SJCRH30 (cell line): ENCODE measurements at regions not wholly inside any gene's neighbourhood (a gene's known extent, or its start where the extent isn't known, plus 50 kb on each side); places are given as distances from the start of the nearest gene placed in this dataset.
"Not testable (repeated sequence)": the region's sequence is repeated elsewhere in the genome, so short reads cannot be mapped to it uniquely, and the experiment has no call there.

ENCODE experiments used
- DNase-seq, 2 experiments: peaks; one replicate each; pipeline ENCODE4 v3.0.0-alpha.2; 2015 to 2020
- H3K27ac ChIP-seq: fragments of 250-450 bp; sonication (Bioruptor Pico); 2 replicates; pipeline ENCODE4 v1.5.1; 2020; ENCODE audit warnings: mild to moderate bottlenecking, moderate library complexity
- H3K27me3 ChIP-seq: fragments of 250-450 bp; sonication (Bioruptor Pico); 2 replicates; pipeline ENCODE4 v1.5.1; 2020; ENCODE audit warnings: mild to moderate bottlenecking, moderate library complexity
- H3K36me3 ChIP-seq: fragments of 250-450 bp; sonication (Bioruptor Pico); 2 replicates; pipeline ENCODE4 v1.5.1; 2020; ENCODE audit warnings: mild to moderate bottlenecking, moderate library complexity
- H3K4me1 ChIP-seq: fragments of 250-450 bp; sonication (Bioruptor Pico); 2 replicates; pipeline ENCODE4 v1.5.1; 2020; ENCODE audit warnings: mild to moderate bottlenecking, moderate library complexity
- H3K4me3 ChIP-seq: fragments of 250-450 bp; sonication (Bioruptor Pico); 2 replicates; pipeline ENCODE4 v1.5.1; 2020; ENCODE audit warnings: mild to moderate bottlenecking, moderate library complexity
- H3K9me3 ChIP-seq: fragments of 250-450 bp; sonication (Bioruptor Pico); replicated peaks from 2 replicates; pipeline ENCODE4 v1.5.1; 2020; ENCODE audit warnings: mild to moderate bottlenecking, moderate library complexity

GRCh38 chr5:12679731-12680130 lies 775.5 kb upstream of the CTNND2 start:
- H3K27ac ChIP-seq, result no peak overlapping the region
- H3K27me3 ChIP-seq, result no peaks in the 10 kb centered on the region
- H3K4me1 ChIP-seq, result no peaks in the 10 kb centered on the region
- H3K9me3 ChIP-seq, result no peaks in the 10 kb centered on the region
- H3K4me3 ChIP-seq, result no peak overlapping the region
- no peak for DNase-seq
- no peaks in the 10 kb centered on the region for H3K36me3 ChIP-seq

GRCh38 chr5:12675959-12676358 lies 771.7 kb upstream of the CTNND2 start:
- H3K9me3 ChIP-seq, result no peaks in the 10 kb centered on the region
- H3K4me3 ChIP-seq, result no peak overlapping the region
- no peak for DNase-seq
- H3K27ac ChIP-seq, result no peak overlapping the region
- no peaks in the 10 kb centered on the region for H3K27me3 ChIP-seq
- no peaks in the 10 kb centered on the region for H3K4me1 ChIP-seq
- no peaks in the 10 kb centered on the region for H3K36me3 ChIP-seq

DNA sequence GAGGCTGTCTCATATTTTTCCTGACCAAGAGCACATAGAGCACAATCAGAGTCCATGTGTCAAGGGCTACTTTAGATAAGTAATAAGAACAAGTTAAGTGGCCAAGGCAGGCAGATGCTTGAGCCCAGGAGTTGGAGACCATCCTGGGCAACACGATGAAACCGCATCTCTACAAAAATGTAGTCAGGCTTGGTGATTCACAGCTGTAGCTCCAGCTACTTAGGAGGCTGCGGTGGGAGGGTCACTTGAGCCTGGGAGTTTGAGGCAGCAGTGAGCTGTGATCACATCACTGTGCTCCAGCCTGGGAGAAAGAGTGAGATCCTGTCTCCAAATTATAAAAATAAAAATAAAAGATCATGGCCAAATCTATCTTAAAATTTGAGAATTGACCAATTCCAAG lies 767.9 kb upstream of the CTNND2 start:
- H3K27me3 ChIP-seq, result no peaks in the 10 kb centered on the region
- H3K4me1 ChIP-seq, result no peaks in the 10 kb centered on the region
- H3K27ac ChIP-seq, result no peak overlapping the region
- no peak overlapping the region for H3K4me3 ChIP-seq
- DNase-seq, result no peak
- H3K9me3 ChIP-seq, result no peaks in the 10 kb centered on the region
- H3K36me3 ChIP-seq, result no peaks in the 10 kb centered on the region

- Histone ChIP-seq H3K27ac (no peak overlapping the region), H3K4me3 (no peak overlapping the region), H3K4me1 (no peaks in the 10 kb centered on the region), H3K36me3 (no peaks in the 10 kb centered on the region), H3K27me3 (no peaks in the 10 kb centered on the region), H3K9me3 (no peaks in the 10 kb centered on the region)
- DNase-seq, result no peak
Observed at GRCh38 chr5:12669326-12669725, 765.1 kb upstream of the CTNND2 start.

GRCh38 chr5:12668564-12668963 lies 764.3 kb upstream of the CTNND2 start:
- DNase-seq, result no peak
- H3K4me3 ChIP-seq, result no peak overlapping the region
- H3K27ac ChIP-seq, result no peak overlapping the region
- H3K27me3 ChIP-seq, result no peaks in the 10 kb centered on the region
- no peaks in the 10 kb centered on the region for H3K36me3 ChIP-seq
- no peaks in the 10 kb centered on the region for H3K9me3 ChIP-seq
- no peaks in the 10 kb centered on the region for H3K4me1 ChIP-seq

DNA sequence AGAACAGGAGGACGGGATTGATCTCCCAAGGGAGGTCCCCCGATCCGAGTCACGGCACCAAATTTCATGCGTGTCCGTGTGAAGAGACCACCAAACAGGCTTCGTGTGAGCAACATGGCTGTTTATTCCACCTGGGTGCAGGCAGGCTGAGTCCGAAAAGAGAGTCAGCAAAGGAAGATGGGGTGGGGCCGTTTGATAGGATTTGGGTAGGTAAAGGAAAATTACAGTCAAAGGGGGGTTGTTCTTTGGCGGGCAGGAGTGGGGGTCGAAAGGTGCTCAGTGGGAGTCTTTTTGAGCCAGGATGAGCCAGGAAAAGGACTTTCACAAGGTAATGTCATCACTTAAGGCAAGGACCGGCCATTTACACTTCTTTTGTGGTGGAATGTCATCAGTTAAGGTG lies 763.6 kb upstream of the CTNND2 start:
- not testable (repeated sequence) for H3K4me3 ChIP-seq, H3K27me3 ChIP-seq, H3K4me1 ChIP-seq, H3K9me3 ChIP-seq, H3K36me3 ChIP-seq, H3K27ac ChIP-seq, DNase-seq

DNA sequence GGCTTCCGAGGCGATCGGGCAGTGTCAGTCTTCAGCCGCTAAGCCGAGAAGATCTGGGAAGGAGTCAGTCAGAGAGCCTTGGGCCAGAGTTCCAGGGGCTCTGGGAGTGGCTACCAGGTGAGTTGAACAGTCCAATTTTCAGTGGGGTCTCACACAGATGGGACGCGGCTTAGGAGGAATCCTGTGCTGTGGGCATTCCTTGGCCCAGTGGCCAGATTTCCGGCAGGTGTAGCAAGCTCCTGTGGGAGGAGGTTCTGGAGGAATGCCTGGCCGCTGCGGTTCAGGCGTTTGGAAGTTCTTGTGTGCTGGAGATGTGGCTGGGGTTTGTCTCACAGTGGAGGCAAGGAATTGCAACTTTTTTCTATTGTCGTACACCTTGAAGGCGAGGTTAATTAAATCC lies 761.5 kb upstream of the CTNND2 start:
- not testable (repeated sequence) for H3K36me3 ChIP-seq

DNA sequence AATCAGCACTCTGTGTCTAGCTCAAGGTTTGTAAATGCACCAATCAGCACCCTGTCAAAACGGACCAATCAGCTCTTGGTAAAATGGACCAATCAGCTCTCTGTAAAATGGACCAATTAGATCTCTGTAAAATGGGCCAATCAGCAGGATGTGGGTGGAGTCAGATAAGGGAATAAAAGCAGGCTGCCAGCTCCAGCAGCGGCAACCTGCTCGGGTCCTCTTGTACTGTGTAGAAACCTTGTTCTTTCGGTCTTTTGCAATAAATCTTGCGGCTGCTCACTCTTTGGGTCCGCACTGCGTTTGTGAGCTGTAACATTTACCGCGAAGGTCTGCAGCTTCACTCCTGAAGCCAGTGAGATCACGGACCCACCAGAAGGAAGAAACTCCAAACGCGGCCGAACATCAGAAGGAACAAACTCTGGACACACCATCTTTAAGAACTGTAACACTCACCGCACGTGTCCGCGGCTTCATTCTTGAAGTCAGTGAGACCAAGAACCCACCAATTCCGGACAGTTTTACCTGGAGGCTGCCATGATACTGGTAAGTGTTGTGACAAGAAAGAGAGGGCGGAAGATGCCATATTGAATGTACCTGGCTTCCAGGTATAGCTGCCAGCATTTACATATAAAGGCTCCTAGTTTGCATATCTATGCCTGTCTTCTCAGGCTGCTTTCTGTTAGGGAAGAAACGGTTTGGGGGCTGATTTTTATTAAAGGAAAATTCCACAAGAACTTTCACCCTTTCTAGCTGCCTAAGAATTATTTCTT lies 758.5 kb upstream of the CTNND2 start:
- H3K27ac ChIP-seq, result no peak overlapping the region
- no peak for DNase-seq
- no peaks in the 10 kb centered on the region for H3K4me1 ChIP-seq
- no peaks in the 10 kb centered on the region for H3K9me3 ChIP-seq
- no peaks in the 10 kb centered on the region for H3K36me3 ChIP-seq
- H3K27me3 ChIP-seq, result no peaks in the 10 kb centered on the region
- no peak overlapping the region for H3K4me3 ChIP-seq

More for the DNA sequence above, 761.5 kb upstream of the CTNND2 start:
- not testable (repeated sequence) for H3K4me1 ChIP-seq, H3K9me3 ChIP-seq, H3K27me3 ChIP-seq, H3K27ac ChIP-seq, H3K4me3 ChIP-seq, DNase-seq

DNA sequence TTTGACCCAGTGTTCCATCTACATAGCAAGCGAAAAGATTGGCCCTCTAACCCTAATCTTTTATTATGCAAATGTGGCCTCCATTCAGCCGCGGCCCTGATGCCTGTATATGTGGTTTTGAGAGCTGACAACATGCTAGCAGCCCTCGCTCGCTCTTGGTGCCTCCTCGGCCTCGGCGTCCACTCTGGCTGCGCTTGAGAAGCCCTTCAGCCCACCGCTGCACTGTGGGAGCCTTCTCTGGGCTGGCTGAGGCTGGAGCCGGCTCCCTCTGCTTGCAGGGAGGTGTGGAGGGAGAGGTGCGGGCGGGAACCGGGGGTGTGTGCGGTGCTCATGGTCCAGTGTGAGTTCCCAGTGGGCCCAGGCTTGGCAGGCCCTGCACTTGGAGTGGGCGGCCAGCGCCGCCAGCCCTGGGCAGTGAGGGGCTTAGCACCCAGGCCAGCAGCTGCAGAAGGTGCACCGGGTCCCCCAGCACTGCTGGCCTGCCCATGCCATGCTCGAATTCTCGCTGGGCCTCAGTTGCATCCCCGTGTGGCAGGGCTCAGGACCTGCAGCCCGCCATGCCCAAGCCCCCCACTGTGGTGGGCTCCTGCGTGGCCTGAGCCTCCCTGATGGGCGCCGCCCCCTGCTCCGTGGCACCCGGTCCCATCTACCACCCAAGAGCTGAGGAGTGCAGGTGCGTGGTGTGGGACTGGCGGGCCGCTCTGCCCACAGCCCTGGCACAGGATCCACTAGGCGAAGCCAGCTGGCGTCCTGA lies 757.5 kb upstream of the CTNND2 start:
- H3K27ac ChIP-seq, result no peak overlapping the region
- no peak for DNase-seq
- no peaks in the 10 kb centered on the region for H3K27me3 ChIP-seq
- no peaks in the 10 kb centered on the region for H3K36me3 ChIP-seq
- H3K4me1 ChIP-seq, result no peaks in the 10 kb centered on the region
- no peak overlapping the region for H3K4me3 ChIP-seq
- no peaks in the 10 kb centered on the region for H3K9me3 ChIP-seq

DNA sequence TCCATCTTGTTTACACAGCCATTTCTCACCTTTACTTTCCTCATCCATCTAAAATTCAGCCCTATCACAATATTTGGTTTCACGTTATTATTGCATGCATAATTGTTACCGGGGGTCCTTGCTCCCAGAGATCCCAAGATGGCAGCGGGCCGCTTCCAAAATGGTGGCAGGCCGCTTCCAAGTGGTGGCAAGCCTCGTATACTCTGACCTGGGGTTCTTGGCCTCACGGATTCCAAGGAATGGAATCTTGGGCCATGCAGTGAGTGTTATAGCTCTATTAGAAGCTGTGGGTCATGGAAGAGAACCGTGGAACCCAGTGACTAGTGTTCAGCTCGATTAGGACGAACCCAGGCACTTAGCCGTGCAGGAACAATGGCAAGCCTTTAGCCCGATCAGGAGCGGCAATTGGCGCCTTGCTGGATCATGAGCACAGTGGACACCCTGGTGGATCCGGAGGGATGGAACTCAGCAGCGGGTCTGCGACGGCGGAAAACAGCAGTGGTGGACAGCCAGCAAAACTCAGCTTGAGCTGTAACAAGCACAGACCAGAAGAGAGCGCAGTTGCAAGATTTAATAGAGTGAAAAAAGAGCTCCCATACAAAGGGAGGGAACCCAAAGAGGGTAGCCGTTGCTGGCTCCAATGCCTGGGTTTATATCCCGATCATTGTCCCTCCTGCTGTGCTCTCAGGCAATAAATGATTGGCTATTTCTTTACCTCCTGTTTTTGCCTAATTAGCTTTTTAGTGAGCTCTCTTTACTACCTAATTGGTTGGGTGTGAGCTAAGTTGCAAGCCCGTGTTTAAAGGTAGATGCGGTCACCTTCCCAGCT lies 756.2 kb upstream of the CTNND2 start:
- not testable (repeated sequence) for DNase-seq, H3K27ac ChIP-seq, H3K4me1 ChIP-seq, H3K27me3 ChIP-seq, H3K4me3 ChIP-seq, H3K9me3 ChIP-seq, H3K36me3 ChIP-seq

- Histone ChIP-seq H3K36me3 (no peaks in the 10 kb centered on the region), H3K27me3 (no peaks in the 10 kb centered on the region), H3K27ac (no peak overlapping the region), H3K4me3 (no peak overlapping the region), H3K9me3 (no peaks in the 10 kb centered on the region), H3K4me1 (no peaks in the 10 kb centered on the region)
- no peak for DNase-seq
Observed at GRCh38 chr5:12659686-12660085, 755.4 kb upstream of the CTNND2 start.

DNA sequence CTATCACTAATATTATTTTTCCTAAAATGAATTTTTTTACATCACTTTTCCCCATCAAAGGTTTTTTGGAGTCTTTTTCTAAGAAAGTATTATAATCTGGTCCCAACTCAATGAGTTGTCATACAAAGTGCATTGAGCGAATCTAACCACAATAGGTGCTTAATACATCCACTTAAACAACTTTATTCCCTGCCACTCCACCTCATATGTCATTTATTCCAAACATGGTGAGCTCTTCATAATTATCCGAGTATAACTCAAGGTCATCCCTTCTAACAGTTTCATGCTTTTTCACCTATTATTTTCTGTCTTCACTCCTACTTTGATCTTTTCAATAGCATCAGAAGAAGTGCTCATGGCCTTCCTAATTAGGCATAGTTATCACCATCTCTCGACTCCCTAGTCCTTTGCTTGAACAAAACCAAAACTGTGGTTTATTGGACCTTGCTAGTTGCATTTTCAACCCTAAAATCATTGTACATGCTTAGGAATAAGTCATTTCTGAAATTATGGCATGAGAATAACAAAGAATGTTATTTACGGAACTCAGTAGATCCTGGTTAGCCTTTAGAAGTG lies 754.7 kb upstream of the CTNND2 start:
- H3K9me3 ChIP-seq, result no peaks in the 10 kb centered on the region
- no peak overlapping the region for H3K4me3 ChIP-seq
- no peak overlapping the region for H3K27ac ChIP-seq
- no peaks in the 10 kb centered on the region for H3K27me3 ChIP-seq
- no peaks in the 10 kb centered on the region for H3K36me3 ChIP-seq
- DNase-seq, result no peak
- no peaks in the 10 kb centered on the region for H3K4me1 ChIP-seq

- H3K27me3 ChIP-seq, DNase-seq, H3K4me1 ChIP-seq, H3K36me3 ChIP-seq, H3K27ac ChIP-seq, H3K9me3 ChIP-seq, H3K4me3 ChIP-seq: not testable (repeated sequence)
Observed at GRCh38 chr5:12657914-12658474, 753.7 kb upstream of the CTNND2 start.

GRCh38 chr5:12655675-12656074 lies 751.4 kb upstream of the CTNND2 start:
- H3K9me3 ChIP-seq, result no peaks in the 10 kb centered on the region
- H3K36me3 ChIP-seq, result no peaks in the 10 kb centered on the region

GRCh38 chr5:12652201-12652600 lies 748.0 kb upstream of the CTNND2 start:
- Histone ChIP-seq H3K9me3 (no peaks in the 10 kb centered on the region), H3K4me3 (no peak overlapping the region), H3K27ac (no peak overlapping the region), H3K27me3 (no peaks in the 10 kb centered on the region), H3K4me1 (no peaks in the 10 kb centered on the region), H3K36me3 (no peaks in the 10 kb centered on the region)
- DNase-seq, result no peak

More at GRCh38 chr5:12655675-12656074, 751.4 kb upstream of the CTNND2 start:
- Histone ChIP-seq H3K27me3 (no peaks in the 10 kb centered on the region), H3K4me1 (no peaks in the 10 kb centered on the region), H3K4me3 (no peak overlapping the region), H3K27ac (no peak overlapping the region)
- DNase-seq, result no peak
